WERI-Rb-1 (cell line): ENCODE measurements at regions not wholly inside any gene's neighbourhood (a gene's known extent, or its start where the extent isn't known, plus 50 kb on each side); places are given as distances from the start of the nearest gene placed in this dataset.

Experiments used
- DNase-seq: peaks from one replicate; pipeline ENCODE4 v3.0.0-alpha.2; 2020
- H3K27ac ChIP-seq: fragments of 250-450 bp; sonication (Bioruptor Pico); 2 replicates; pipeline ENCODE4 v1.5.1; 2020; ENCODE audit warnings: mild to moderate bottlenecking, moderate library complexity
- H3K27me3 ChIP-seq: fragments of 250-450 bp; sonication (Bioruptor Pico); 2 replicates; pipeline ENCODE4 v1.5.1; 2021; ENCODE audit warnings: mild to moderate bottlenecking, low read depth, moderate library complexity; ENCODE audit not compliant: insufficient read depth, severe bottlenecking
- H3K36me3 ChIP-seq: fragments of 250-450 bp; sonication (Bioruptor Pico); 2 replicates; pipeline ENCODE4 v1.5.1; 2020; ENCODE audit warnings: mild to moderate bottlenecking, moderate library complexity
- H3K4me3 ChIP-seq: 2 replicates; pipeline ENCODE4 v1.5.1; 2011; ENCODE audit warnings: low read depth, mild to moderate bottlenecking, control low read depth, low read length
- H3K9me3 ChIP-seq: fragments of 250-450 bp; sonication (Bioruptor Pico); 2 replicates; pipeline ENCODE4 v1.5.1; 2021; ENCODE audit warnings: mild to moderate bottlenecking, moderate library complexity; ENCODE audit not compliant: severe bottlenecking
- TF ChIP-seq, protein P1 (sequence below): IDR thresholded peaks from 2 replicates; pipeline ENCODE4 v1.5.1; 2011; ENCODE audit warnings: low read depth, mild to moderate bottlenecking, control low read depth, inconsistent platforms, low read length

DNA sequence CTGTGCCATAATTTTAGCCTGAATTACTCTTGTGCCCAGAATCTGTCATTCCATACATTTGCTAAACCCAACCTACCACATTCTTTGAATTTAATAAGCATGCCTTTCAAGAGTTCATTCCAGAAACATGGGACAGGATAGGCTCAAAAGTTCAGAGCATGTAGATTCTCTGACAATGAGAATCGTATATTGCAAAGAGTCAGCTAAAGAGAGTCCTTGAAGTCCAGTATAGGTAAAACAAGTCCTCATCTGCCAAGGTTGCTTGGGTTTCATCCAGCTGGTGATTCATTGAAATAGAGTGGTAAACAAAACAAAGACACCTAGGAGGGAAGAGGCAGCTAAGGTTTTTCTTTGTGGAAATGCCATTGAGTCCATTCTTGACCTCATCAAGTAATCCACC lies 249.3 kb upstream of the DIPK2B start:
- no peak overlapping the region for H3K27ac ChIP-seq
- no peak for DNase-seq

DNA sequence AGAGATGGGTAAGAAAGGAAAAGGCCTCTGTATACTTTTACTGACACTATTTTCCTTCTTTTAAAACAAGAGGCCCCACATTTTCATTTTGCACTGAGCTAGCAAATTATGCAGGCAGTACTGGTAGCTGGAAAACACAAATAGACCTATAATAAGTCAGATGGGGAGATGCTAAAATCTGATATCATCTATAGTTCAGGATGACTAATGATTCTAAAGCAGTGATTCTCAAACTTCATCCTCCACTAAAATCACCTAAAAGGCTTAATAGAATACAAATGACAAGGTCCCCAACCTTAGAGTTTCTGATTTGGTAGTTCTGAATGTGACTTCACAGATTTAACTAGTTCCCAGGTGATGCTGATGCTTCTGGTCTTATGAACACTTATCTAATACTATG lies 247.3 kb upstream of the DIPK2B start:
- no peaks in the 10 kb centered on the region for H3K9me3 ChIP-seq
- H3K4me3 ChIP-seq = no peak overlapping the region
- no peaks in the 10 kb centered on the region for H3K36me3 ChIP-seq
- H3K27me3 ChIP-seq = no peaks in the 10 kb centered on the region
- no peak for DNase-seq
- TF ChIP-seq, protein P1, sequence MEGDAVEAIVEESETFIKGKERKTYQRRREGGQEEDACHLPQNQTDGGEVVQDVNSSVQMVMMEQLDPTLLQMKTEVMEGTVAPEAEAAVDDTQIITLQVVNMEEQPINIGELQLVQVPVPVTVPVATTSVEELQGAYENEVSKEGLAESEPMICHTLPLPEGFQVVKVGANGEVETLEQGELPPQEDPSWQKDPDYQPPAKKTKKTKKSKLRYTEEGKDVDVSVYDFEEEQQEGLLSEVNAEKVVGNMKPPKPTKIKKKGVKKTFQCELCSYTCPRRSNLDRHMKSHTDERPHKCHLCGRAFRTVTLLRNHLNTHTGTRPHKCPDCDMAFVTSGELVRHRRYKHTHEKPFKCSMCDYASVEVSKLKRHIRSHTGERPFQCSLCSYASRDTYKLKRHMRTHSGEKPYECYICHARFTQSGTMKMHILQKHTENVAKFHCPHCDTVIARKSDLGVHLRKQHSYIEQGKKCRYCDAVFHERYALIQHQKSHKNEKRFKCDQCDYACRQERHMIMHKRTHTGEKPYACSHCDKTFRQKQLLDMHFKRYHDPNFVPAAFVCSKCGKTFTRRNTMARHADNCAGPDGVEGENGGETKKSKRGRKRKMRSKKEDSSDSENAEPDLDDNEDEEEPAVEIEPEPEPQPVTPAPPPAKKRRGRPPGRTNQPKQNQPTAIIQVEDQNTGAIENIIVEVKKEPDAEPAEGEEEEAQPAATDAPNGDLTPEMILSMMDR = no peak
- no peak overlapping the region for H3K27ac ChIP-seq

More for the DNA sequence above, 249.3 kb upstream of the DIPK2B start:
- Histone ChIP-seq H3K36me3 (no peaks in the 10 kb centered on the region), H3K27me3 (no peaks in the 10 kb centered on the region), H3K4me3 (no peak overlapping the region), H3K9me3 (no peaks in the 10 kb centered on the region)
- TF ChIP-seq, protein P1 = no peak

DNA sequence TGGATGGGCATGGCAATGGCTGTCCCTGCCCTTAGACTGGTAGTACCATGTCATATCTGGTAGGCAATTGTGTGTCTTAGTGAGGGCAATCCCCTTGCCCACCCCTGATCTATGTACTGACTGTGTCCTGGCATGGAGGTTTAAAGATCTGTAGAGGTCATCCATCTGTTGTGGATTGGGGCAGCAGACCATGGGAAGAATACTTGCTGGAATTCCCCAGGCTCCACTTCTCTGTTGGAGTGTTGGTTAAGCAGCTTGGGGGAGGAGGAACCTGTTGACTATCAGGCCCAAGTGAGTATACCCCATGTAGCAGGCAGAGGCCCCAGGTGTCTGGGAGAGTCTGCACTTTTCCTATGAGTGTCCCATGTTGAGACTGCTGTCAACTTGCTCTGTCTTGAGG lies 246.7 kb upstream of the DIPK2B start:
- Histone ChIP-seq H3K27ac (no peak overlapping the region), H3K9me3 (no peaks in the 10 kb centered on the region), H3K36me3 (no peaks in the 10 kb centered on the region), H3K27me3 (peaks cover 5% of the 10 kb centered on the region), H3K4me3 (no peak overlapping the region)
- TF ChIP-seq, protein P1 = no peak
- no peak for DNase-seq

DNA sequence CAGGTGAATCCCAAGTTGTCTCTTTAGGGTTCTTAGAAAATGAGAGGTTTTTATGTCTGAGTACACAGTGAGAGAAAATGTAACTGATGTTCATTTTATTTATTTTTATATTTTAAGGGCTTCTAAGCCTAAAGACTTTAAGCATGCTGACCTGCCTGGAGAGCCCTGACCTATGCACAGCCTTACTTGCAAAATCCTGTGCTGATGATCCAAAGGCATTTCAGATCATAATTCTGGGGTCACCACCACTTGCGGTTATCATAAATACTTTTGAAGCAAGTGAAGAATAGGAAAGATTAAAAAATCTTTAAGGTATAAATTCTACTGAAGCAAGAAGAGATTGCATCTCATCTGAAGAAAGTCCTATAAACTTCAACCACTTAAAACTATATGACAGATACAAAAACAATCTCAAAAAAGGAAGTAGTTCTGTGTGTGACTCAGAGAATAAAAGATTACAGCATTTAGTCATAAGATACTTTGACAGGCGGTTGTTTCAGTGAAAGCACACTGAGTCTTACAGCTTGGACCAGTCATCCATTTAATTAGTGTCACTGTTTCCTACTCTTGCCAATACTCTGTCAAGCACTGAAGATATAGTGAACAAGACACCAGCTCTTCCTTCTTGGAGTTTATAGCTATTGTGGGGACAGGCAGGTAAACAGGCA lies 245.2 kb upstream of the DIPK2B start:
- Histone ChIP-seq H3K27me3 (peaks cover 6% of the 10 kb centered on the region), H3K9me3 (no peaks in the 10 kb centered on the region), H3K36me3 (no peaks in the 10 kb centered on the region), H3K27ac (no peak overlapping the region), H3K4me3 (no peak overlapping the region)
- no peak for DNase-seq
- TF ChIP-seq, protein P1 = no peak

DNA sequence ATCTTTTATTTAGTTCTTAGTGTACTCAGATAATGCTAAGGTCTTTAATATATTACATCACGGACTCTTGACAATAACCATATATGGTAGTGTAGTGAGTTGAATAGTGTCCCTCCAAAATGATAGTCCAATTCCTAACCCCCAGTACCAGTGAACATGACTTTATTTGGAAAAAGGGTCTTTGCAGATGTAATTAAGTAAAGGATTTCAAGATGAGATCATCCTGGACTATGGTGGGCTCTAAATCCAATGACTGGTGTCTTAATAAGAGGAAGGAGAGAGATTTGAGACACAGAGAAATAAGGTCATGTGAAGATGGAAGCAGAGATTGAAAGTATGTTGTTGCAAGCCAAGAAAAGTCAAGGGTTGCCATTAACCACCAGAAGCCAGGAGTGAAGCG lies 236.5 kb upstream of the DIPK2B start:
- H3K9me3 ChIP-seq = peaks cover 3% of the 10 kb centered on the region
- H3K36me3 ChIP-seq = no peaks in the 10 kb centered on the region
- H3K27ac ChIP-seq = no peak overlapping the region
- no peaks in the 10 kb centered on the region for H3K27me3 ChIP-seq
- no peak for DNase-seq
- TF ChIP-seq, protein P1 = no peak
- H3K4me3 ChIP-seq = no peak overlapping the region

DNA sequence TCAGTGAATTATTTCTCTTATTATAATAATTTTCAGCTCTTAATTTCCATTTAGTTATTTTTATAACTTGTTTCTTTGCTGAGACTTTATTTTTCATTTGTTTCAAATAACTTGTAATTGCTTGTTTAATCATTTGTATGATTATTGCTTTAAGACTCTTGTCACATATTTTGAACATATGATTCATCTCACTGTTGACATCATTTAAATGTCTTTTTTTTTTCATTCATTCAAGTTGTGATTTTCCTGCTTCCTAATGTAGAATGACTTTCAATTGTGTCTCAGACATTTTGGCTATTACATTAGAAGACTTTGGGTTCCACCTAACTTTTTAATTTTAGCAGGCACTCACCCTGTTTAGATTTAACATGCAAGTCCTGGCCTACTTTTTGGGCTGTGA lies 234.8 kb upstream of the DIPK2B start:
- TF ChIP-seq, protein P1 = no peak
- peaks cover 6% of the 10 kb centered on the region for H3K9me3 ChIP-seq
- H3K36me3 ChIP-seq = no peaks in the 10 kb centered on the region
- H3K27ac ChIP-seq = no peak overlapping the region
- no peak overlapping the region for H3K4me3 ChIP-seq
- no peaks in the 10 kb centered on the region for H3K27me3 ChIP-seq
- no peak for DNase-seq
